Spleen (tissue), 7 donors: ENCODE measurements at regions not wholly inside any gene's neighbourhood (a gene's known extent, or its start where the extent isn't known, plus 50 kb on each side); places are given as distances from the start of the nearest gene placed in this dataset.

Experiments
- POLR2A ChIP-seq, 3 donors: fragments of 450-650 bp; IDR thresholded peaks; one replicate each; pipeline ENCODE4 v1.5.1; 2017; ENCODE audit warnings: antibody characterized with exemption in 3 of 3, mild to moderate bottlenecking in 1 of 3
- POLR2AphosphoS5 ChIP-seq, 3 donors: sonication (generic); formaldehyde crosslinking; IDR thresholded peaks; one replicate each; pipeline ENCODE4 v1.5.1; 2017; ENCODE audit warnings: antibody characterized with exemption in 3 of 3
- TF ChIP-seq, protein P1 (sequence below), 11 experiments: fragments of 200-600 bp in 7 of 11; fragments of 450-650 bp in 4 of 11; sonication (generic) in 4 of 11; IDR thresholded peaks in 8 of 11; conservative IDR thresholded peaks in 3 of 11; 1 replicate in 7 of 11; 2 replicates in 4 of 11; pipeline versions ENCODE4 v1.4.0 to v1.8.0; 2016 to 2021; ENCODE audit warnings: antibody characterized with exemption in 11 of 11, inconsistent platforms in 4 of 11, mild to moderate bottlenecking in 1 of 11
- donor health status: DM: no; HTN: no; CAD: no; lungs with moderate emphysema.
- donor health status: DM: no; HTN: no; CAD: no.
- donor health status: DM: no; HTN: no; CAD: no.

DNA sequence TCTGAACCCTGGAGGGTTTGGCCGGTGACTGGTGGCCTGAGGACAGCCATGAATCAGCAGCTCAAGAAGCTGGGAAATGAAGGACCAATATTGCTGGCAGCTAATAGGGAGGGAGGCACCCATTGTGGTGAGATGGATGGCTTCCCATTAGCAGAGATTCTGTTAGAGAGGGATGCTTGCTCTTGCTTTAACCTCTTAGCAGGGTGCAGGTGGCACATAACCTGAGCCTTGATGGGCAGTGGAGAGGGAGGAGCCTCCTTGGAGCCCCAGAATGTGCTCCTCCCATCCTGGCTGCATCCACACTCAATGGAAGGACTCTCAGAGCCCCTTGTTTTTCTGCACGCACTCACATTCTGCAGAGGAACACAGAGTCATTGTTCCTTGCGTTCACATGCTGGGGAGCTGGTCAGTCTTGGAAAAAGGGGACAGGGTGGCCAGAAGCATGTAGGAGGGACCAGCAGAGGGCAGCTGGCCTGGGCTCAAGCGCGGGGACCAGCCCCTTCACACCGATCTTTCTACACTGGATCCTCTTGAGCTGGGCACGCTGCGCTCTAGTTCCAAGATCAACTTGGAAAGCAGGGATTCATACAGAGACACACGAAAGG lies 161.8 kb downstream of the MED10 start:
- TF ChIP-seq, protein P1, sequence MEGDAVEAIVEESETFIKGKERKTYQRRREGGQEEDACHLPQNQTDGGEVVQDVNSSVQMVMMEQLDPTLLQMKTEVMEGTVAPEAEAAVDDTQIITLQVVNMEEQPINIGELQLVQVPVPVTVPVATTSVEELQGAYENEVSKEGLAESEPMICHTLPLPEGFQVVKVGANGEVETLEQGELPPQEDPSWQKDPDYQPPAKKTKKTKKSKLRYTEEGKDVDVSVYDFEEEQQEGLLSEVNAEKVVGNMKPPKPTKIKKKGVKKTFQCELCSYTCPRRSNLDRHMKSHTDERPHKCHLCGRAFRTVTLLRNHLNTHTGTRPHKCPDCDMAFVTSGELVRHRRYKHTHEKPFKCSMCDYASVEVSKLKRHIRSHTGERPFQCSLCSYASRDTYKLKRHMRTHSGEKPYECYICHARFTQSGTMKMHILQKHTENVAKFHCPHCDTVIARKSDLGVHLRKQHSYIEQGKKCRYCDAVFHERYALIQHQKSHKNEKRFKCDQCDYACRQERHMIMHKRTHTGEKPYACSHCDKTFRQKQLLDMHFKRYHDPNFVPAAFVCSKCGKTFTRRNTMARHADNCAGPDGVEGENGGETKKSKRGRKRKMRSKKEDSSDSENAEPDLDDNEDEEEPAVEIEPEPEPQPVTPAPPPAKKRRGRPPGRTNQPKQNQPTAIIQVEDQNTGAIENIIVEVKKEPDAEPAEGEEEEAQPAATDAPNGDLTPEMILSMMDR (IDR thresholded peaks at IDR 0.05 in 8 of 11, conservative IDR thresholded peaks at IDR 0.05 in 3 of 11): no peak
- TF ChIP-seq POLR2A (IDR thresholded peaks at IDR 0.05) (no peak), POLR2AphosphoS5 (IDR thresholded peaks at IDR 0.05) (no peak)
